ENCODE measurements at regions not wholly inside any gene's neighbourhood (a gene's known extent, or its start where the extent isn't known, plus 50 kb on each side); places are given as distances from the start of the nearest gene placed in this dataset.
A peak's percentile ranks its signal among the peaks of the same experiment; 100 is the strongest.

DNA sequence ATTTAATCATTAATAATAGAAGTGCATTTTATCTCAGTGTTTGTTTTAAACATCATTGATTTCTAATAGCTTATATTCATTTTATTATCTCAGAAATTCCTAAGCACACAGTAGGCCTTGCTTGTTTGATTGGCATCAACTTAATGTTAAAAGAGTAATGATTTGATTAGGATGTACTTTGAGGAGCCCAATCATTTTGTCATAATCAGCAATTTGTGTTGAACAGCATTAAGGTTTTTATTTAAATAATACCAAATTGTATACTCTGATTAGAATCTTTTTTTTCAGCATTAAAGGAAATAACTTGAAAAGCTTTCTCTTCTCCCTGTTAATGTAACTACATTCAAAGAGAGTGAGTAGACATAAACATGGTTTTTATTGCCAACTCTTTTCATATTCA, 2262.0 kb upstream of the TENM3 start:
- DNase-seq = no peak
- H3K36me3 ChIP-seq = no peaks in the 10 kb centered on the region
- H3K27me3 ChIP-seq (replicated peaks in 1 of 7) = no peaks in the 10 kb centered on the region
- peaks cover 0 to 3% (median 0%) of the 10 kb centered on the region in 8 donors for H3K9me3 ChIP-seq
- intact Hi-C loops (cut with DNase I; ENCODE audit: low total_unique reads) = no loop called here
- H3K4me1 ChIP-seq = no peaks in the 10 kb centered on the region
- TF ChIP-seq POLR2A (IDR thresholded peaks at IDR 0.05) (no peak), POLR2AphosphoS5 (IDR thresholded peaks at IDR 0.05) (no peak)
- TF ChIP-seq, protein P1, sequence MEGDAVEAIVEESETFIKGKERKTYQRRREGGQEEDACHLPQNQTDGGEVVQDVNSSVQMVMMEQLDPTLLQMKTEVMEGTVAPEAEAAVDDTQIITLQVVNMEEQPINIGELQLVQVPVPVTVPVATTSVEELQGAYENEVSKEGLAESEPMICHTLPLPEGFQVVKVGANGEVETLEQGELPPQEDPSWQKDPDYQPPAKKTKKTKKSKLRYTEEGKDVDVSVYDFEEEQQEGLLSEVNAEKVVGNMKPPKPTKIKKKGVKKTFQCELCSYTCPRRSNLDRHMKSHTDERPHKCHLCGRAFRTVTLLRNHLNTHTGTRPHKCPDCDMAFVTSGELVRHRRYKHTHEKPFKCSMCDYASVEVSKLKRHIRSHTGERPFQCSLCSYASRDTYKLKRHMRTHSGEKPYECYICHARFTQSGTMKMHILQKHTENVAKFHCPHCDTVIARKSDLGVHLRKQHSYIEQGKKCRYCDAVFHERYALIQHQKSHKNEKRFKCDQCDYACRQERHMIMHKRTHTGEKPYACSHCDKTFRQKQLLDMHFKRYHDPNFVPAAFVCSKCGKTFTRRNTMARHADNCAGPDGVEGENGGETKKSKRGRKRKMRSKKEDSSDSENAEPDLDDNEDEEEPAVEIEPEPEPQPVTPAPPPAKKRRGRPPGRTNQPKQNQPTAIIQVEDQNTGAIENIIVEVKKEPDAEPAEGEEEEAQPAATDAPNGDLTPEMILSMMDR (IDR thresholded peaks at IDR 0.05 in 8 of 11, conservative IDR thresholded peaks at IDR 0.05 in 3 of 11) = no peak
- no peak overlapping the region for H3K27ac ChIP-seq
- H3K4me3 ChIP-seq = no peak overlapping the region

- Histone ChIP-seq H3K9me3 (peaks cover 0 to 17% (median 0%) of the 10 kb centered on the region in 8 donors), H3K4me3 (no peak overlapping the region), H3K27ac (peak overlapping the region in 2 of 8 donors; percentile 36 to 41), H3K4me1 (no peaks in the 10 kb centered on the region), H3K36me3 (no peaks in the 10 kb centered on the region), H3K27me3 (replicated peaks in 1 of 7) (no peaks in the 10 kb centered on the region)
- intact Hi-C loops (cut with DNase I; ENCODE audit: low total_unique reads) = no loop called here
- DNase-seq = no peak
- 43 to 69% (median 55%) methylated on average over 4 of the region's 4 CpGs for WGBS, 5 donors
- TF ChIP-seq POLR2A (IDR thresholded peaks at IDR 0.05) = no peak
- TF ChIP-seq POLR2AphosphoS5 (IDR thresholded peaks at IDR 0.05) = no peak
- TF ChIP-seq, protein P1 (IDR thresholded peaks at IDR 0.05 in 8 of 11, conservative IDR thresholded peaks at IDR 0.05 in 3 of 11) = no peak
Observed at GRCh38 chr4:179989975-179990374, 2253.2 kb upstream of the TENM3 start.

DNA sequence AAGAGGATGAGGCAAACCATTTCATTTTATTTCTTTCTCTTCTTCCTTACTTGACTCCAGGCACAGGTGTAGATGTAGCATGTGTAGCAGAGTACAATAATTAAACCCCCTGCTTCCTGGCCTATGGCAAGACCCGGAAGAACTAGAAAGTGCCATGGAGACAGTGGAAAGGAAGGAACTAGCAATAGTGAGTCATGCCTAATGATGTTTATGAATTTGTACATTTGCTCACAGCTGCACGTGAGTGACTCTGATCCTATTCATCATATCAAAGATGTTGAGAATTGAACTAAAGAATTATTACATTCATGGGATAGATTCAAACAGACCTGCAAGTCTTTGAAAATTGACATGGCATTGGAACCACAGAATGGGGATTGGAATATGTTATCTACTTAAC, 2233.9 kb upstream of the TENM3 start:
- Histone ChIP-seq H3K36me3 (no peaks in the 10 kb centered on the region), H3K4me1 (no peaks in the 10 kb centered on the region), H3K27me3 (replicated peaks in 1 of 7) (no peaks in the 10 kb centered on the region), H3K27ac (no peak overlapping the region), H3K9me3 (peaks cover 0 to 8% (median 0%) of the 10 kb centered on the region in 8 donors), H3K4me3 (no peak overlapping the region)
- no peak for DNase-seq
- TF ChIP-seq POLR2AphosphoS5 (IDR thresholded peaks at IDR 0.05) (no peak), POLR2A (IDR thresholded peaks at IDR 0.05) (no peak)
- TF ChIP-seq, protein P1 (IDR thresholded peaks at IDR 0.05 in 8 of 11, conservative IDR thresholded peaks at IDR 0.05 in 3 of 11) = no peak
- intact Hi-C loops (cut with DNase I; ENCODE audit: low total_unique reads) = no loop called here
- WGBS, 5 donors = 58 to 77% (median 71%) methylated on average over 2 of the region's 2 CpGs

GRCh38 chr4:180028682-180029081, 2214.5 kb upstream of the TENM3 start:
- TF ChIP-seq, protein P1 (IDR thresholded peaks at IDR 0.05 in 8 of 11, conservative IDR thresholded peaks at IDR 0.05 in 3 of 11) = peak in 5 of 11 experiments; percentile 14 to 39 (median 23)
- no peak for TF ChIP-seq POLR2AphosphoS5 (IDR thresholded peaks at IDR 0.05)
- WGBS, 5 donors = 53 to 60% (median 59%) methylated on average over 8 of the region's 8 CpGs
- Histone ChIP-seq H3K4me1 (no peaks in the 10 kb centered on the region), H3K27me3 (replicated peaks in 1 of 7) (no peaks in the 10 kb centered on the region), H3K9me3 (no peaks in the 10 kb centered on the region), H3K36me3 (no peaks in the 10 kb centered on the region), H3K27ac (no peak overlapping the region), H3K4me3 (no peak overlapping the region)
- intact Hi-C loops (cut with DNase I; ENCODE audit: low total_unique reads) = no loop called here
- DNase-seq = peak; percentile 76
